ENCODE measurements at regions not wholly inside any gene's neighbourhood (a gene's known extent, or its start where the extent isn't known, plus 50 kb on each side); places are given as distances from the start of the nearest gene placed in this dataset.

- no peak for DNase-seq (ENCODE audit: low read depth)
Observed at GRCh38 chr9:85260275-85260845, 481.4 kb downstream of the AGTPBP1 start.

DNA sequence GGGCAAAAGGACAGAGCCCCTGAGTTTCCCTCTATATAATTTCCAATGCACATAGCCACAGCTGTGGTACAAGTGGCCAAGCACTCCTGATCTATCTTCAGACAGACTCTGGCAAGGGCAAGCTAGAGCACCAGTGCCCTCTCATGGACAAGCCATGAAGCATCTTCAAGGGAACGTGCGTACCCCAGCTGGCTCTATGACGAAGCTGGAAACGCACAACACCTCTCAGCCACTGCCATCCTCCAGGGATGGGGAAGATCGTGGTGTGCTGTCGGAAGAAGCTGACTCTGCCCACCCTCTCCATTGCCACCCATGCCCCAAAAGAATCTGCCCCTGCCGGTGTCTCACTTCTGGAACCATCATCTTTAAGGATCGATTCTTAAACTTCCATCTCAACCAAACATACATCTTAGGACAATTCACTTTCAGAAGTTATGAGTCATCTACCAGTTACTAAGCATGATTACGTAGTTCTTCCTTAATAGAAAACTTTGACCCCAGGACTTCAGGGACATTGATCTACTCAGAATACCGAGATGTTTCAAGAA lies 482.9 kb downstream of the AGTPBP1 start:
- DNase-seq (ENCODE audit: low read depth) = peak; percentile 39

DNA sequence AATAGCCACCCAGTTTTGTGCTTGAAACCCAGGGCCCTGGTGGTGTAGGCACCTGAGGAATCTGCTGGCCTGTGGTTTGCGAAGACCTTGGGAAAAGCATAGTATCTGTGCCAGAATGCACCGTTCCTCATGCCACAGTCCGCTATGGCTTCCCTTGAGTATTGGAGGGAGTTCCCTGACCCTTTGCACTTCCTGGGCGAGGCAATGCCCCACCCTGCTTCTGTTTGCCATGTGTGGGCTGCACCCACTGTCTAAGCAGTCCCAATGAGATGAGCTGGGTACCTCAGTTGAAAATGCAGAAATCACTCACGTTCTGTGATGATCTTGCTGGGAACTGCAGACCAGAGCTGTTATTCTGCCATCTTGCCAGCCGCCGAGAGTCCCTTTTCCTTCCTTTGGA lies 483.5 kb downstream of the AGTPBP1 start:
- DNase-seq (ENCODE audit: low read depth) = no peak

DNA sequence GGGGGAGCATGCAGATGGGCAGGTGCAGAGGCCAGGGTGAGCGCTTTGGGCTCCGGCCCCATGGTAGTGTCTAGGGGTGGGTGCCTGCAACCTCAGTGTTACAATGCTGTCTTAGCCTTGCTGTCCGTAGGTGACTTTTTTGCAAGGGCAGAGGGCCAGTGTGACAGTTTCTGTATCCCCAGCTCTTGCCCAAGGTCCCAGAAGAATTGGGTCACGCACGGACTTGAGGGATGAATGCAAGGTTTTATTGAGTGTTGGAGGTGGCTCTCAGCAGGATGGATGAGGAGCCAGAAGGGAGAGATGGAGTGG lies 492.5 kb downstream of the AGTPBP1 start:
- no peak for DNase-seq (ENCODE audit: low read depth)

DNA sequence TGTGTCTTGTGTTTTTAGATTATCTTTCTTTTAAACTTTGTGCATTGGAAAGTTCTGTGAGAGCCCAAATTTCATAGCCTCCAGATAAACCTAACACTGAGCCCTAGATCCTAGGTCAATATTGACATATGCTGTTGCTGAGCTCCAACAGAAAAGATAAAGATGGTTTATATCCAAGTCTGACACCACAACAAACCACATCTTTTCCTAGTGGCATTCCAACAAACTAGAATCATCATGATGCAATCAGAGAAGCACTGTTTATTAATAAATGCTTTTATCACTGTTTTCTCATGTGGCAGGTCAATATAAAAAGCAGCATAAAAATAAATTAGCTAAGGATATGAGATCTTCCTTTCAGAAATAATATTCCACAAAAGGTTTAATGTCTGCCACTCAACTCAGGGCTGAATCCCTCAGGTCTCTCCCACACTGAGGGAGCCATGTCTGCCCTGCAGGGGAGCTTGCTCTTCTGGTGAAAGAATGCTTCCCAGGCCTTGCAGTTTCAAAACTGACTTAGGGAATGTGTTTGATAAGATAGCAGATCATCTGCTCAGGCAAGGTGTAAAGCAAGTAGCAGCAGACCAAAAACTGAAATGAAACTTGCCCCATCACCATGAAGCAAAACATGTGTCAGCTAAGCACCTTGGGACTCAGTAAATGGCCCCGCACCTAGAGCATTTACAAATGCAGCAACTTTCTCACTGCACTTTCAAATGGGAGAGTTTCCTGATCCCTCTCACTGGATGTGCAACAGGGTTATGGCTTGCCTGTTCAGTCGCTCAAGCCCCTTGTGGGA lies 493.0 kb downstream of the AGTPBP1 start:
- DNase-seq (ENCODE audit: low read depth) = peak; percentile 21

DNA sequence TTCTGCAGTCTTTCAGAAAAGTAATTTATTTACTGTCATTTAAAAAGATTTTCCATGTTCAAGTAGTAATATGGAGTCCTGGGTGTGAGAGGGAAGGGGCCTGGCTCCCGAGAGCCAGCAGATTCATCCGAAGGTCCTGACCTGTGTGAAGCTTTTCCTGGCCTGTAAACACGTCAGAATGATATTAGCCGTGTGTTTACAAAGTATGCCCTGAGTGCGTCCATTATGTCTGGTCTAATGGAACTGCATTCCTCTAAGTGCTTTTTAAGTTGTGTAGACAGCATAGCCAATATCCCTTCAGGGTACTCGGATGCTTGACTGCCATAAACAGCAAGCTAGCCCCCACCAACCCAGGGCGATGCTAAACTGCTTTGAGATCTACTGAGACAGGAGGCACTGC lies 495.2 kb downstream of the AGTPBP1 start:
- no peak for DNase-seq (ENCODE audit: low read depth)

- no peak for DNase-seq (ENCODE audit: low read depth)
Observed at GRCh38 chr9:85244856-85245255, 496.9 kb downstream of the AGTPBP1 start.

GRCh38 chr9:85243977-85244376 lies 497.8 kb downstream of the AGTPBP1 start:
- DNase-seq (ENCODE audit: low read depth) = no peak

GRCh38 chr9:85237478-85237877 lies 504.3 kb downstream of the AGTPBP1 start:
- peak; percentile 11 for DNase-seq (ENCODE audit: low read depth)

DNA sequence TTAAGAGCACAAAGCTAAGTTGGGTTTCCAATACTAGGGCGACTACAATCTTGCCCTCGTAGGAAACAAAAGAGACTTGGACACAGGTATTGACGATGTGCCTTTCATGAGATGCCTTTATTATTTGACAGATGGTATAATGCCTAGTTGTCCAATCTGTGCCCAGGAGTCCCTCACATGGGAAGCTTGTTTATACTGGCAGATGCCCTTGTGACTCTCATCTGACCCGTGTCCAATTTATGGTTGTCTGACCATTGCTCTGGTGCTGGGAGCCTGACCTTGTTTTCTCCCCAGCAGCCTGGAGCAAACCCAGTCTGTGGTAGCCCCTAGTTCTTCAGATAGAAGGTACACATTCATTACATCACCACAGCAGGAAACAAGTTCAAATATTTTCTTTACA lies 511.7 kb downstream of the AGTPBP1 start:
- DNase-seq (ENCODE audit: low read depth) = no peak

GRCh38 chr9:85228111-85228855 lies 513.5 kb downstream of the AGTPBP1 start:
- peak; percentile 21 for DNase-seq (ENCODE audit: low read depth)

- no peak for DNase-seq (ENCODE audit: low read depth)
Observed at GRCh38 chr9:85225180-85225579, 516.6 kb downstream of the AGTPBP1 start.

GRCh38 chr9:85224729-85225128 lies 517.0 kb downstream of the AGTPBP1 start:
- DNase-seq (ENCODE audit: low read depth) = peak; percentile 23

- DNase-seq (ENCODE audit: low read depth) = no peak
Observed at GRCh38 chr9:85224301-85224700, 517.5 kb downstream of the AGTPBP1 start.

- DNase-seq (ENCODE audit: low read depth) = no peak
Observed at GRCh38 chr9:85223506-85224125, 518.1 kb downstream of the AGTPBP1 start.

DNA sequence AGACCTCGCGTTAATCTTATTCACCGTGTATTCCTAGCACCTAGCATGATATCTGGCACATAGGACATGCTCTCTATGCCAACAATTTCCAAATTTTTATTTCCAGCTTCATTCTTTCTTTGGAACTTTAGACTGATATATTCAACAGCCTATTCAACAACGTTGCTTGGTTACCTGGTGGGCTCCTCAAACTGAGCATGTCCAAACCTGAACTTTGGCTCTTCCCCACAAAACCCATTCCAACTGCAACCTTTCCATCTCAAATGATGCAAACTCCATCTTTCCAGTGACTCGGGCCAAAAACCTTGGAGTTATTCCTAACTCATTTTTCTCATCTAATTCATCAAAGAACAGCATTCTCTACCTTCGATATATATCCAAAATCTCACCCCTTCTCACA lies 525.2 kb downstream of the AGTPBP1 start:
- DNase-seq (ENCODE audit: low read depth) = no peak

DNA sequence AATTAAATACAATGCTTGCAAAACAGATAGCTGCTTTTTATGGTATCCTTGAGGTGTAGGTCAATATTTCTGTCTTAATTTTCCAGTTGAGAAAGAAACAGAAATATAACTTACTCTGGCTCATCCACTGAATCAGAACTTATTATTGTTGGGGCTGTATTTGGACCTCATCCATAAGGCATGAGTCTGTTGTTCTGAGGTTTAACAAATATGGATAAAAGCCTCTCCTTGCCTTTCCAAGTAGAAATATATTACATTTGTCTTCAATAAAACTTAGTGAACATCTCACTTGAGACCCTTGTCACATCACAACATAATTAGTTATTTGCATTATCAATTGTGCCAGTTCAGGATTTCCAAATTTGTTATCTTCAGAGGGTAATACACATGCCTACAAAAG lies 525.8 kb downstream of the AGTPBP1 start:
- DNase-seq (ENCODE audit: low read depth) = no peak

DNA sequence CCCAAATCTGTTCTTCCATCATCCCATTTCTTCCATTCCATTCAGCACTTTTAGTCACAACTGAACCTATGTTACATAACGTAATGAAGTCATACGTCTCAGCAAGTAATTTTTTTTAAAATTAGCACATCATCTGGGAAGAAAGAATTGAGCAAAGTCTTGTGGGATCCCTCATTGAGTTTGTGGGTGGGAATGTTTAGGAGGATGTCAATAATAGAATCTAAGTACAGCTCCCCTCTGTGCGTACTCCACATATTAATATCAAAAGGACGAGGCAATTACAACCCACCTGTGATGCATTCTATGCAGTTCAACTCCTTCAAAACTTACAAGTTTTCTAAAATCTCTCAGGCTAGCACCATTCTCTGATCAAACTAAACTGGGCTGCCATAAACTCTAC lies 526.3 kb downstream of the AGTPBP1 start:
- no peak for DNase-seq (ENCODE audit: low read depth)

DNA sequence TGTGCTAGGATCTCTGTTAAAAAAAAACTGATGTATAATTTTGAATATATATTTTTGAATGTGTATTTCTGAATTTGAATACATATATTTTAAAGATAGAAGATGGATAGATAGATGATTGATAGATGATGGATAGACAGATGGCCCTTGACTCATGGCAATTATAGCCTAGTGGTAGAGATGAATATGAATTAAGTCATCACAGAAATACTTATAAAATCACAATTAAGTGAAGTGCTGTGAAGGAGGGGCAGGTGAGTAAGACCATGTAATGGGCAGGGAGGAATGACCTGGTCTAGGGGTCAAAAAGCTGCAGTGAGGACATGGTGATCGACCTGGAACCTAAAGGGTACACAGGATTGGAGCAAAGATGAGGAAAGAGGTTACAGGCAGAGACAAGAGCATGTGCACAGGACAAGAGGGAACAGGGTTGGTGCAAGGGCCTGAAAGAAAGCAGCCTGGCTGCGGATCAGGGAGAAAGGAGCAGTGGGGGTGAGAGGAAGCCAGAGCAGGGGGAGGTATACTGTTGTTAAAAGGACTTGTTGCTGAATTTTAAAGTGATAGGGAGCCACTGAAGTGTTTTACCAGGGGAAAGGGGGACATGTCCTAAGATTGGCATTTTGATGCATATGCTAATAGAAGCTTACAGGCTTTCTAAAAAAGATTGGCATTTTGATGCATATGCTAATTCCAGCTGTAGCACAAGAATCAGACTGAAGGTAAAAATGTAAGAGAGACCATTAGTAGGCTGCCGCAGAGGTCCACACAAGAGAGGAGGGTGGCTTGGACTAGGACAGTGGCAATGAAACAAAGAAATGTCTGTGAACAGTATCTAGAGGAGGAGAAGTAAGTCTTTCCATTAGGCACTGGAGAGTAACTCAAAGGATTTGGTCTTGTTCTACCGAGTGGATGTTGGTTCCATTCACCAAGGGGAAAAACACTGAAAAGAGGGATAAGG lies 527.8 kb downstream of the AGTPBP1 start:
- no peak for DNase-seq (ENCODE audit: low read depth)

DNA sequence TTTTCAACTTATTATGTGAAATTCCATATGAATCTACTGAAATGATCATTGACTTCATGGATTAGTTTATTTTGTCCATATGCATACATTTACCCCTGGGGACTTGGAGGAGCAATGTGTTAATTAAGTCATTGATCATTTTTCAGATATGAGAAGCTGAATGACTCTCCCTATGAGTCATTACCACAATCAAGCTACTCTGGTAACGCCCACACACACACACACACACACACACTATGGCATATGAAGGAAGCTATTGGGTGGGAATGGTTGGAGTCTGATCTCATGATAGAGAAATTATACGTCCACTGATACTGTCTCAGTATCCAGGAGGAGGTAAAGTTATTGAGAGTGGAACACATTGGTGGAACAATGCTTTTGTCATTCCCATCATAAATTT lies 528.9 kb downstream of the AGTPBP1 start:
- DNase-seq (ENCODE audit: low read depth) = peak; percentile 54

GRCh38 chr9:85212209-85212608 lies 529.5 kb downstream of the AGTPBP1 start:
- DNase-seq (ENCODE audit: low read depth) = peak; percentile 20
